GM04504 (cell line): ENCODE measurements at regions not wholly inside any gene's neighbourhood (a gene's known extent, or its start where the extent isn't known, plus 50 kb on each side); places are given as distances from the start of the nearest gene placed in this dataset.

Source experiments
- DNase-seq: peaks from one replicate; pipeline ENCODE4 v3.0.0-alpha.2; 2012; ENCODE audit warnings: low read depth

- DNase-seq, result no peak
Observed at GRCh38 chr18:46411867-46412690, 244.9 kb downstream of the LOXHD1 start.

- DNase-seq, result no peak
Observed at GRCh38 chr18:46412916-46413315, 244.1 kb downstream of the LOXHD1 start.

GRCh38 chr18:46413684-46414083, 243.3 kb downstream of the LOXHD1 start:
- DNase-seq, result no peak

GRCh38 chr18:46414863-46415262, 242.2 kb downstream of the LOXHD1 start:
- DNase-seq, result no peak

GRCh38 chr18:46415532-46416252, 241.3 kb downstream of the LOXHD1 start:
- DNase-seq, result no peak

- no peak for DNase-seq
Observed at GRCh38 chr18:46416706-46417638, 240.0 kb downstream of the LOXHD1 start.

GRCh38 chr18:46418663-46419260, 238.3 kb downstream of the LOXHD1 start:
- DNase-seq, result no peak

GRCh38 chr18:46419391-46420141, 237.5 kb downstream of the LOXHD1 start:
- DNase-seq, result no peak

- DNase-seq, result no peak
Observed at GRCh38 chr18:46421973-46422551, 235.0 kb downstream of the LOXHD1 start.

GRCh38 chr18:46422552-46423055, 234.4 kb downstream of the LOXHD1 start:
- no peak for DNase-seq

GRCh38 chr18:46423226-46423805, 233.7 kb downstream of the LOXHD1 start:
- no peak for DNase-seq

- DNase-seq, result no peak
Observed at GRCh38 chr18:46424898-46425297, 232.1 kb downstream of the LOXHD1 start.

GRCh38 chr18:46425511-46425910, 231.5 kb downstream of the LOXHD1 start:
- DNase-seq, result no peak

GRCh38 chr18:46426021-46426678, 230.9 kb downstream of the LOXHD1 start:
- no peak for DNase-seq

- no peak for DNase-seq
Observed at GRCh38 chr18:46426679-46427047, 230.4 kb downstream of the LOXHD1 start.
